GM18511 (cell line): ENCODE measurements at regions not wholly inside any gene's neighbourhood (a gene's known extent, or its start where the extent isn't known, plus 50 kb on each side); places are given as distances from the start of the nearest gene placed in this dataset.
"Not testable (repeated sequence)": the region's sequence is repeated elsewhere in the genome, so short reads cannot be mapped to it uniquely, and the experiment has no call there.

Experiments
- ATAC-seq: cut with Tn5 transposase; IDR thresholded peaks from one replicate; pipeline ENCODE4 v1.9.1; 2021; ENCODE audit warnings: mild to moderate bottlenecking, moderate library complexity; ENCODE audit not compliant: unreplicated experiment

DNA sequence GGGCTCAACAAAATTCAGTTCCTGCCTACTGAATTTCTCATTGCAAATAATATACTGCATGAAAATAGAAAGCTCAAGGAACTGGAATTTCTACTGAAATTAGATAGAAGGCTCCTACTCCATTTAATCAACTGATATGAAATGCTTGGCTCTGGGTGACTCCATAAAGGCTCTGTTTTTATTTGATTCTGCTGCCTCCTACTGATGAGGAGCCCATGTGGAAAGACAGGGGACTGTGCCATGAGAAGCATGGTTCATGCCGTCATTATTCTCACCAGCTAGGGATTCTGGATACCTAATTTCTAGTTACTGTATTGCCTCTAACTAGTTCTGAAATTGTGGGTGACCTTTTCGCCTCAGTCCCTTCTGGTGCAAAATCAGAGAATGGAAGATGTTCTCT lies 366.2 kb upstream of the DPH6 start:
- ATAC-seq, result no peak

GRCh38 chr15:35914573-35914972 lies 368.6 kb upstream of the DPH6 start:
- ATAC-seq, result no peak

DNA sequence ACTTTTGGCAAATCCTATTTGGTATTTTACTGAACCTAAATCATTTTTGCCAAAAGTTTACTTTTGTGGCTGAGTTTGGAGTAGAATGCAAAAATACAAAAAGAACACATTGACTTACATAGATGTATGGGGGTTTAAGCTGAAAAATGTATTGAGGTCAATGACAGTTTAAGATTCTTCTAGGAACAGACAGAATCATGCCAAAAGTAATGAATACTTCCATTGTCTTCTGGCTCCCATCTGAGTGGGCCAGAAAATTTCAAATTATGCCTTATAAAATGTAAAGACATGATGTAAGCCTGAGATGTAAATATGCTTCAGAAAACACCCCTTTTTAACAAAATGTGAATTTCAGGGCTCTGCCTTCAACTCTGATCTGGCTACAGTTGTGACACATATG lies 375.1 kb upstream of the DPH6 start:
- no peak for ATAC-seq

DNA sequence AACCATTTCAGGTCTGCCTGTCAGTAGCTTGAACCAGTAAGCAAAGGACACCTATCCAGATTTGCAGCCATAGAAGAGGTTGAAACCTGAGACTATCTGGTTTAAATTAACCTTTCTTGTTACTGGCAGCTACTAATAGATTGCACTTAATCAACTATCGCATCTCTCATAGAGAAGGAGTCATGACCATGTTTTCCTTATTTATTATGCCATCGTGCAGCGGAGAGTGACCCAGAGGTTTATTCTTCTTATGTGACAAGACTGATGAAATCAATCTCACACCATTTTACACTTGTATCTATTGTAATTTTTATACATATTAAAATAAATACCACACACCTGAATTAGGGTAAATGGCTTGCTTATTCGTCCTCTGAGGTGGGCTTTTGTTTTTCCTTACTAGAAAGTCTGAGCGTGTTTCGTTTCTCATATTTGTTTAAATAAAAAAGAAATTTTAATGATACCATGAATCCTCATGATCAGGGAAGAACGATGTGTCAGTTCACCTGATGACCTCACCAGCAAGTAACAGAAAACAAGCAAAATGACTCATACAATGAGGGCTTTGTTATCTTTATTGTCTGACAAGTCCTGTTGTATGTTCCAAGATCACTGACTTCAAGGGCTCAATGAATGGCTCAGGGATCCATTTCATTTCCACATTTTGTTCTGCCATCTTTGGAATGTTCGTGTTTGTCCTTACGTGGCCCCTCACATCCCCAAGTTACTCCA lies 379.5 kb upstream of the DPH6 start:
- no peak for ATAC-seq

- no peak for ATAC-seq
These were observed 380.0 kb upstream of the DPH6 start for GRCh38 chr15:35926007-35926380.

DNA sequence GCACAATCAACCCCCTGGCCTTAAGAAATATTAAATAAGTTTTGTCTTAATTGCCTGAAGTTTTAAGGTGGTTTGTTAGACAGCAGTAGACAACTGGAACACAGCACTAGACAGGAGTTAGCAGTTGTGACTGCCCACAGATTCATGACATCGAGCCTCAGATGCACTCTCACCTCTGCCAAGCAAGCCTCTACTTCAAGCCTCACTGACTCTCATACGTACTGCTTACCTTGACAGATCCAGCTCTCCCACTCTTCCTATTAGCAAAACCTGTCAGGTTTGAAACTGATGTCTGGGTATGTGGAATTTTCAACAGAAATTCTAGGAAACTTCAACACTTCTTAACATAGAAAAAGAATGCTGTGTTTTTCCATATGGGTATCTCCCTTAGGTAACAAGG lies 382.9 kb upstream of the DPH6 start:
- ATAC-seq, result no peak

- no peak for ATAC-seq
These were observed 383.9 kb upstream of the DPH6 start for GRCh38 chr15:35929740-35930444.

DNA sequence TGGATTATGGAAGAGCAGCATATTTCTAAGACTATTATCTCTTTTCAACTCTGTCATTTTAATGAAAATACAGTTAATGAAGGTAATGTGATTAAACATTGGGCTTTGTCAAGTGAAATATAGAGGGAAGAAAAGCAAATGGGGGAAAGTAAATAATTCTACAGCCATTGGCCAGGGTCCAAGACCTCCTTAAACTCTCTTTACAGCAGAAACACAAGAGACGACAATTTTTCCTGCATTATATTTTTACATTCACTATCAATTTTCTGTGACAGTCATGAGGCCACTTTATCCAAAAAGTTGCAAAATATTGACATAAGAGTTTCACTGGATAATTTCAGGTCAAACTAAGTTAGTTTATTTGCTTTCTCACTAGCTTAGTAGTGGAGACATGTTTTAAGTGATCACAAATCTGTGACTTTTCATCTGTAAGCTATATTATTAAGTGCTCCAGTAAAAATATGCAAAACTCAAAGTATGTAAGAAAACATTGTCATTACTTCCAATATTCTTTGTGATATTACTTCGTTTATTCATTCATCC lies 385.9 kb upstream of the DPH6 start:
- no peak for ATAC-seq

DNA sequence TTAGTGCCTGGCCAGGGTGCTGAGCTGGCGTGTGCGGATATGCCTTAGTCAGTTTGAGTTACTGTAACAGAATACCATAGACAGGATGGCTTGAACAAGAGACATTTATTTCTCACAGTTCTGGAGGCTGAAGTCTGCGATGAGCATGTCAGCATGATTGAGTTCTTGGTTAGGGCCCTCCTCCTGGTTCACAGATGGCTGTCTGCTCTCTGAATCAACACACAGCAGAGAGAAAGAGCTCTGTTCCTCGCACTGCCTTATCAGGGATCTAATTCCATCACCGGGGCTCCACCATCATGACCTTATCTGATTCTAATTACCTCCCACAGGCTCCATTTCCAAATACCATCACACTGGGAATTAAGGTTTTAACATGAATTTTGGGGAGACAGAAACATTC lies 386.6 kb upstream of the DPH6 start:
- ATAC-seq, result no peak

DNA sequence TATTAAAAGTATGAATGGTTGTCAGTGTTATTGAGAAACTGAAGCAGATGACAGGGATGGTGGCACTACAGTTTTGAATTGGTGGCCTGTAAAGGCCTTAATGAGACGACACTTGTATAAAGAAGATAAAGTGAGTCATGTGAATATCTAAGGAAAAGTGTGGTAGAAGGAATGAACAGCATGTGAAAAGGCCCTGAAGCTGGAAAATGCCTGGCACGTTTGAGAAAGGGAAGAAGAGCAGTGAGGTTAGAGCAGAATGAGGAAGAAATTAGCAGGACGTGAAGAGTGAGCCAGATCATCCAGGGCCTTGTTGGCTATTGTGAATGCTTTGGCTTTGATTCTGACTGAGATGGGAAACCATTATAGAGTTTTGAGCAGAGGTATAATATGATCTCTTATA lies 387.6 kb upstream of the DPH6 start:
- no peak for ATAC-seq

DNA sequence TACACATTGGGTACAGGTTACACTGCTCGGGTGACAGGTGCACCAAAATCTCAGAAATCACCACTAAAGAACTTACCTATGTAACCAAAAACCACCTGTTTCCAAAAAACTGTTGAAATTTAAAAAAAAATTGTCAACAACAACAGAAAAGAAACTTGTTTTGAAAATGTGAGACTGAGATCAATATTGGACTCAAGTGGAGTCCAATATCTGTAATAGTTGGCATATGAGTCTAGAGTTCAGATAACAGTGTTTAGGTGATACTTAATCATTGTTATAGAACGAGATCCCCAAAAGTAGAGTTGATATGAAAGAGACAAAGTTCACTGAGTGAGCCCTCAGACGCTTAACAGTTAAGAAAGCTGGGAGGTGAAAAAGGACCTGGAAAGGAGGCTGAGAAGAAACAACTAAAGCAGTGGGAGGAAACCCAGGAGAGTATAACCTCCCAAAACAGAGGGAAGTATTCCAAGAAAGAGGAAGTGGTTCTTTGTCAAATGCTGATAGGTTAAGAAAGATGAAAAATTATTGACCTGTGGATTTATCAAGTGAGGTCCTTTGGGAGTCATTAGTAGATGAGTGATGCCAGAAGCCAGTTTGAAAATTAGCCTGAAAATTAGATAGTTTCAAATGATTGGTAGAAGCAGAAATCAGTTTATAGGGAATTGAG lies 388.6 kb upstream of the DPH6 start:
- ATAC-seq, result no peak

- no peak for ATAC-seq
These were observed 390.3 kb upstream of the DPH6 start for GRCh38 chr15:35936284-35936683.

- no peak for ATAC-seq
These were observed 391.4 kb upstream of the DPH6 start for GRCh38 chr15:35937380-35937779.

DNA sequence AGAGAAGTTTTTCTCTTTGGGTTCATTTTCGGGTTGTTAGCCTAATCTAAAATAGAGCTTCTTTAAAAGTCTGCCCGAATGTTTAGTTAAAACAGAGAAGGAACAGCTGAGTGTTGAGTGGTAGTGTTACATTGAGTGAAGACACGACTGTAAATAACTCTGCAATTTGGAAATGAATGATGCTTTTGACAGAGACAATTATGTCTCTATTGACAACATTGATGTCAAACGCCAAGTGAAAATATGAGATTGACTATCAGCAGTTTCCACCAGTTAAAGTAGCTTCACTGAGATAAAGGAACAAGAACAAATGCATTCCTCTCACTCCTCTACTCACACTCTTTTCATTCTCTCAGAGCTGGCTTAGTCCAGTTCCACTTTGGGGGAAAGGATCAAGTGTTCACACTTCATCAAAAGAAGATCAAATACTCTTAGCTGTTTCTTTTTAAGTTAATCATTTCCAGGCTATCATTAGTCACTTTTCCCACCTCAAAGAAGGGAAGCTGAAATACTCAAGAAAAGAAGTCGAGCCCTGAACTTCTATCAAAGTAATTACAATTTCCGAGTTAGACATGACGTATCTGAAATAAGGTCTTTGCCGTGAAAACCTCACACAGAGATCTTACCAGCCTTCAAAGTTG lies 399.1 kb upstream of the DPH6 start:
- ATAC-seq, result no peak

DNA sequence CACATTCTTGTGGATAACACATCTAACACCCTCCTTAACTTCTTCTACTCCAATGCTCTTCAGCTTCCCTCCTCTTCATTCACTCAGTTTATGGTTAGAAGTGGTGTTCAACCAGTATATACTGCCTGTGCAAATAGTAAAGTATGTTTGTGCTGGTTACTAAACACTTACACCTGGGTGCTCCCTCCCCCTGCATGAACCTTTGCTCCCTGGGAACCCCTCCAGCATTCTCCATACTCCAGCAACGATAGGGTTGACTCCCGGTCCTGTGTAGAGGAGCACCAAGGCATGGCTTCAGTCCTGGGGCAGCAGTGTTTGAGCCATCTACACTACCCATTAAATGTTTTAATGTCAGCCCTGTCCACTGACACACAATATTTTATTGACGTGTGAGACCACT lies 407.5 kb upstream of the DPH6 start:
- ATAC-seq, result no peak

DNA sequence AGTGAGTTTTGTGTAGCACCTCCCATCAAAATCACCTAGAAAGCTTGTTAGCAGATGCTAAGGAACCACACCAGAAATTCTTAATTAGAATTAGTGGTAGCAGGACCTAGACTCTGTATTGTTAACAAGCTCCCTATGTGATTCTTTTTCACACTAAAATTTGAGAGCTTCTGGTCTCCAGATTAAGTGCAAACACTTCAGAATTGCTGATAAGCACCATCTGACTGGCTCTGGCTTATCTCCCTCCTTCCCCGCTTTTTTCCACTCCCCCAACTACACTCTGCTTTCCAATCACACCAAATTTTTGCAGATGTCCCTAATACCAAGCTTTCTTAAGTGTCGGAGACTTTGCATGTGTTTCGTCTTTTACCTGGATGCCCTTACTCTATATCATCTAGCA lies 410.1 kb upstream of the DPH6 start:
- ATAC-seq, result no peak

DNA sequence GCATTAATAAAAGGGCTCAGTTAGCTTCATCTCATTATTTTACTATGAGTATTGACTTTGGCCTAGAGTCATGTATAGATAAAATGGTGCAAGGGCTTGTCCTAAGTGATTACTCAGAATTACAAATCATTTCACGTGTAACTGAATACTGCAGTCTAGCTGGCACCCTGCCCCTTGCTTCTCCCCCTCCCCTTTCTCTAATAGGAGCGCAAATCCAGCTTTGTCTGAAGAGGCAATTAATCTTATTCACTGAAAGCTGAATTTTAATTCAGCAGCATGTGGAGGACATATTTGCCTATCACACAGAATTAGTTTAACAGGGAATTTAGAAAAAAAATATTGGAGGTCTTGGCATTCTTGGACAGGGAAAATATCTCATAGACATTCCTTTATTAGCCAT lies 412.1 kb upstream of the DPH6 start:
- no peak for ATAC-seq

GRCh38 chr15:35958975-35959374 lies 413.0 kb upstream of the DPH6 start:
- ATAC-seq, result no peak

GRCh38 chr15:35963326-35963725 lies 417.4 kb upstream of the DPH6 start:
- no peak for ATAC-seq

GRCh38 chr15:35966781-35967180 lies 420.8 kb upstream of the DPH6 start:
- ATAC-seq, result no peak

GRCh38 chr15:35967968-35968367 lies 422.0 kb upstream of the DPH6 start:
- not testable (repeated sequence) for ATAC-seq
